Superior temporal gyrus (tissue), 1 donor: ENCODE measurements at regions not wholly inside any gene's neighbourhood (a gene's known extent, or its start where the extent isn't known, plus 50 kb on each side); places are given as distances from the start of the nearest gene placed in this dataset.

Experiments used
- DNase-seq: peaks from one replicate; pipeline ENCODE4 v3.0.0-alpha.2; 2016; ENCODE audit errors: extremely low spot score

DNA sequence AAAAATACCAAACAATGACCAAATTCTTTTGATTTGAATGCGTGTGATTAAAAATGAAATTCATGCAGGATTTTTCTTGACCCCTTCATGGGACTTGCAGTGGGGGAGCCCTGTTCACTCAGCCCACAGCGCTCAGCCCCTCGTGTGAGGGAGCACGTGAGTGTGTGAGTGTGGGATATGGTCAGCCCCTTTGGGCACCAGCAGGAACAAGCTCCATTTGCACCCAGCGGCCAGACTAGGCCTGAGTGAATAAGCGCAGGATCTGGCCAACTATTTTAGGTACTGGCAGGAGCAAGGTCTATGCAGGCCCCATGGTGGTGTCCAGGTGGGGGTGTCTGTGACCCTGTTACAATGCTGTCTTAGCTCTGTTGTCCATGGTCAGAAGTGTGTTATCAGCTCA, 1631.2 kb downstream of the BRINP3 start:
- no peak for DNase-seq

DNA sequence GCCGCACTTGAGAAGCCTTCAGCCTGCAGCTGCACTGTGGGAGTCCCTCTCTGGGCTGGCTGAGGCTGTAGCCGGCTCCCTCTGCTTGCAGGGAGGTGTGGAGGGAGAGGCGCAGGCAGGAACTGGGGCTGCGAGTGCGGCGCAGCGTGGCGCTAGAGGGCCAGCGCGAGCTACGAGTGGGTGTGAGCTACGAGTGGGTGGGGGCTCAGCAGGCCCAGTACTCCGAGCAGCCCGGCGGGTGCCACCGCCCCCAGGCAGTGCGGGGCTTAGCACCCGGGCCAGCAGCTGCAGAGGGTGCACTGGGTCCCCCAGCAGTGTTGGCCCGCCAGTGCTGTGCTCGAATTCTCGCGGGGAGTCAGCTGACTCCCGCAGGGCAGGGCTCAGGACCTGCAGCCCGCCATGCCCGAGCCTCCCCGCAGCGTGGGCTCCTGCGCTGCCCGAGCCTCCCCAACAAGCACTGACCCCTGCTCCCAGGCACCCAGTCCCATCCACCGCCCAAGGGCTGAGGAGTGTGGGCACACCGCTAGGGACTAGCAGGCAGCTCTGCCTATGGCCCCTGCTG, 1620.1 kb downstream of the BRINP3 start:
- no peak for DNase-seq

DNA sequence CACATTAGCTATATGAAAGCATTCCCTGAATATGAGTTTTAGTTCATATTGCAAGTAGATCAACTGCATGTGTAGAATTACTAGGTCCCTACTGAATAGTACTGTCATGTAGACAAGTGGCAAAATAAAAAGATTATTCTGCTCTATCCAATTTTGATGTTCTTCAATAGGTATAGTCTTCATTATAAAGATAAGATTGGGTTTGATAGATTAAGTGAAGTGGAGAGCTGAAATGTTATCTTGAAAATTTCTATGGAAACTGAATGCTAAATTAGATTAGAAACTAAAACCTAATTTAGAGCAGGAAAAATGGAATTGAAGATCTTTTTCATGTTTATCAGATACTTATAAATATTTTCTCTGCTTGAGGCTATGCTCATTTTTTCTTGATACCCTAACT, 1610.0 kb downstream of the BRINP3 start:
- no peak for DNase-seq

DNA sequence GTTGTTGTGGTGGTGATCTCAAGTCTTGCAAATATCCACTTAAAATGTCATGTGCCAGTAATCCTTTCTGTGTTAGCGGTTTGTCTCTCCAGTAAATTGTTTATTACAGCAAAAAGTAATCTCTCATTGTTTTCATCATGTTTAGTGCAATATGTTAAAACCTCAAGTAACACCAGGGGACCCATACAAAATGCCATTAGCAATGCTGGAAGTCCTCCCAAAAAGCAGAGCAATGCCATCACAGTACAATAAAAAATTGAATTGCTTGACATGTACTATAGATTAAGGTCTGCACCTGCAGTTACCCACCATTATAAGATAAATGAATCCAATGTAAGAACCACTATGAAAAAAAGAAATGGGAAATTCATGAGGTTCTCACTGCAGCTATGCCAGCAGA, 1606.5 kb downstream of the BRINP3 start:
- DNase-seq, result no peak

DNA sequence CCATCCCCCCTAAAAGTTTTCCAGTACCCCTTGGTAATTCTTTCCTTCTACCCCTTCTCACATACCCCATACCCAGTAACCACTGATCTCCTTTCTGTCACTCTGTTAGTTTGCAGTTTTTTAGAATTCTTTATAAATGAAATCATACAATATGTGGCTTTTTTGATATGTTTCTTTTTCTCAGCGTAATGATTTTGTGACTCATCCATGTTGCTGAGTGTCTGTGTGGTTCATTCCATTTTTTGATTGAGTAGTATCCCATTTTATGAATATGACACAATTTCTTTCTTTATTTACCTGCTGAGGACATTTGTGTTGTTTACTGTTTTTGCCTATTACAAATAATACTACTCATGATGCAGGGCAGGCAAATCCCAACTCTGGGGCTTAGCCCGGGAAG, 1605.3 kb downstream of the BRINP3 start:
- DNase-seq, result no peak

DNA sequence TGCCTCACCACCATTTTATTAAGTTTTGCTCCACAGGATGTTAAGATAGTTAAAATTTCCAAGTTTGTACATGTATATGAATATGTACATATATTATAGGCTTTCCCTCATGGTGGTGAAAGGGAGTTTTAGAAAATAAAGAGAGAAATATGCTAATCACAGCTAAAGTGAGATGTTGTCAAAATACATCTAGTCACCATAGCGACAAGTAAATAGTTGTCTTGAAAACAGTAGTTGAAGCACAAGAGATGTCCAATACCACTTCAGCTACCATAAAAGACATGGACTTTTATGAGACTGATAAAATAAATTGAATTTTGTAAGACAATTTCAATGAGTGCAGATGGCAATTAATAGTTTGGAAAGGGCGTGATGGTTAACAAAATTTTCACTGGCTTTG, 1600.0 kb downstream of the BRINP3 start:
- no peak for DNase-seq

DNA sequence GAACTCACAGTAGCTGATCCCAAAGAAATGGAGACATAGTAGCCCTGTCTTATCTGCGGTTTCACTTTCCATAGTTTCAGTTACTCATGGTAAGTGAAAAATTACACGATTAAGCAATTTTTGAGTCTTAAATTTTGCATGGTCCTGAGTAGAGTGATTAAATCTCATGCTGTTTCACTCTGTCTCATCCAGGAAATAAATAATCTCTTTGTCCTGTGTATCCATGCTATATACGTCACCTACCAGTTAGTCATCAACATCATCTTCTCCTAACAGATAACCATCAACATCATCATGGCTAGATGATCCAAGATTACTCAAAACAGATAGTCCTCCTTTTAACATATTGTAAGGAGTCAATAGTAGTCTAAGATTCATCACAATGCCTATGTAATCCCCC, 1589.3 kb downstream of the BRINP3 start:
- no peak for DNase-seq

DNA sequence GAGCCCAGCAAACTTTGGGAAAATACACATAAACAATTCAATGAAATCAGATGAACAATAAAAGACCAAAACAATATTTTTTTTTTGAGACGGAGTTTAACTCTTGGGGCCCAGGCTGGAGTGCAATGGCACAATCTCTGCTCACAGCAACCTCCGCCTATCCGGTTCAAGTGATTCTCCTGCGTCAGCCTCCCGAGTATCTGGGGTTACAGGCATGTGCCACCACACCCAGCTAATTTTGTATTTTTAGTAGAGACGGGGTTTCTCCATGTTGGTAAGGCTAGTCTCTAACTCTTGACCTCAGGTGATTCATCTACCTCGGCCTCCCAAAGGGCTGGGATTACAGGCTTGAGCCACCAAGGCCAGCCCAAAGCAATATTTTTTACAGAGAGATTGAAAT, 1588.5 kb downstream of the BRINP3 start:
- no peak for DNase-seq

DNA sequence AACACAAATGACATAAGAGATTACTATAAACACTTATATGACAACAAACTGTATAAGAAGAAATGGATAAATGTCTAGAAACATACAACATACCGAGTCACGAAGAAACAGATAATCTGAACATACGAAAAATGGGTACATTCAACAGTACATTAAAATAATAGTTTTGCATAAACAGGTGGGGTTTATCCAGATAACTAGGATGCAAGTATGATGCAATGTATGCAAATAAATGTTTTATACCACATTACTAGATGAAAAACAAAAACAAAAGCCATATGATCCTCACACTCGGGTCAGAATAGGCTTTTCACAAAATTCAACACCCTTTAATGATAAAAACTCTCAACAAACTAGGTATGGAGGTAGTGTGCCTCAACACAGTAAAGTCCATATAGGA, 1585.7 kb downstream of the BRINP3 start:
- DNase-seq, result no peak

DNA sequence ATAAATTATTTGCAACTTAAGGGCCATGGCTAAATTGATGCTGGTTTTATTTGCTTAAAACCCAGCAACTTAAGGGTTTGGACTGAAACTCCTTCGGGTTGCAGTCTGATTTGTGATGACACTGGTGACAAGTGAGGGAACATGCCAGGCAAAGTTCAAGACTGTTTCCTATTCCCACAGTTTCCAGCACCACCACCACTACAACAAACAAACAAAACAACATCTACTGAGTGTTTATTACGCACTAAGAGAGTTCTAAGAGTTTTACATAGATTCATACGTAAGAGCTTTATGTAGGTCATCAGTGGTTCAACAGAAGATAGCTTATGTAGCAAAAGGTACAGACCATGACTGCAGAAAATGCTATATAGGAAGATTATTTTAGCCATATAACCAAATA, 1582.1 kb downstream of the BRINP3 start:
- no peak for DNase-seq

DNA sequence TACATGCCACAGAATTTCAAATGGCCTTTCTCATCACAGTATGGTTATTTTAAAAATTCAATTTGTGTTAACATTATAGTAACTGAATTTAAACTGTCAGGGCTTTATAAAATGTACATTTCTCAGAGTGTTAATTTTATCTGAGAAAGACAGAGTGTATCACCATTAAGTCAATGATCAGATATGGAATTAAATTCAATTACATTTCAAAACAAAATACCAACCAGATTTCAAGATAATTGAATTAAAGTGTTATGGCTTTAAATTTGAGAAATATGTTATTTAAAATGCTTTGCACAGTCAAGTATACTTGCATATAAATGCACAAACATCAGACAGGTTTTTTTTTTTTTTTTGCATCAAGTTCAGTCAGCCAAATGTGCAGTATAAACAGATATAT, 1574.4 kb downstream of the BRINP3 start:
- DNase-seq, result no peak

DNA sequence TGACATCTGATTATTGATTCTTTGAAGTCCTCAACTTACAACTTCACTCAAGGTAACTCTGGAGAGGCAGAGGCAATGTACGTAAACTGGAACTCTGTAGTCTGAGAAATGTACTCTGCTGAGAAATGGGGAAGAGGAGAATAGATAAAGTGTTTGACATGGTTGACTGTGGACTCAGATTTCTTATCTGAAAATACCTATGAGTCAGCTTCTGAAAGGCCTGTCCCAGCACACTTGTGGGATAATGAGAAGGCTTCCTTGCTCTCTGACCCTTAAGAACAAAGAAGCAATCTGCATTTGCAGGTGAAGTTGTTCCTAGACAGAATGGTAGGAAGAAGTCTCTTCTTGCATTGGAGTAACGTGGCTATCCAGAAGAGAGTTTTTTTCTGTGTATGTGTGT, 1573.5 kb downstream of the BRINP3 start:
- no peak for DNase-seq

DNA sequence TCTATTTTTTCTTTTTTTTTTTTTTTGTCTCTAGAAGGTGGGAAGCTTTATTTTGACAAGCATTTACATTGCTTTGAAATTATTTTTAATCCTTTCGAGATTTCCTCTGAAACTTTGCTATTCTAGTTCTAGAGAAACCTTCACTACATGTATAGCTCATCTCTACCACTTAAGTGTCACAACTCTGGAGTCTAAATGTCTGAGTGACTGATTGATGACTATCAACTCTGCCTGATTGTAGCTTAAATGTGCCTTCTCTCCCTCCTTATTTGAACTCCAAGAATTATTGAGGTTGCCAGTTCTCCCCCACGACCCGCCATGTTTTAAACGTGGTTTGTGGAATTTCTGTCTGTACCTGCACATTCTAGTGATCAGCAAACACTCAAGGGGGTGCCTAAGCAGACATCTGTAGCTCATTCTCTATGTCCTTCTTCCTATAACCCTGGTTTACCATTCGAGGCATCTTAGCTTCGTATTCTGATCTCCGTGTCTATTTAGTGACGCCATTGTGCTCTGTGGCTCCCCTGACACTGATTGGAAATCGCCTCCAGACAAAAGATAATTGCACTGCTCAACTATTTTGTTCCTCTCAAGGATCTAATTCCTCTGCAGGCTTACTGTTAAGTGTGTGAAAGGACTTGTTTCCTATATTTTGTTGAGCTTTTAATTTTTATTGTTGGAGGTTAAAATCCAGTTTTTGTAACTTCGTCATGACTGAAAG, 1570.6 kb downstream of the BRINP3 start:
- no peak for DNase-seq

DNA sequence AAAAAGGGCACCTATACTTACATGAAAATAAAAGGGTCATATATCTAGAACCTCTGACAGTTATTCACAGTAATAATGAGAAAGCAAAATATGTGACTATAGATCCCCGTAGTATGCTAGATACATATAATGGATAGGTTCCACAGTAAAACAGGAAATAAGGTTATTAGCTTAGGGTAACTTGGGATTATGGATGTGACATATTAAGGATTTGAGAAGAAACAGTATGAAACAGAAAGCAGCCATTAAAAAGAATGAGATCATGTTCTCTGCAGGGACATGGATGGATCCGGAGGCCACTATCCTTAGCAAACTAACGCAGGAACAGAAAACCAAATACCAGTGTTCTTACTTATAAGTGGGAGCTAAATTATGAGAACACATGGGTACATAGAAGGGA, 1547.3 kb downstream of the BRINP3 start:
- no peak for DNase-seq

DNA sequence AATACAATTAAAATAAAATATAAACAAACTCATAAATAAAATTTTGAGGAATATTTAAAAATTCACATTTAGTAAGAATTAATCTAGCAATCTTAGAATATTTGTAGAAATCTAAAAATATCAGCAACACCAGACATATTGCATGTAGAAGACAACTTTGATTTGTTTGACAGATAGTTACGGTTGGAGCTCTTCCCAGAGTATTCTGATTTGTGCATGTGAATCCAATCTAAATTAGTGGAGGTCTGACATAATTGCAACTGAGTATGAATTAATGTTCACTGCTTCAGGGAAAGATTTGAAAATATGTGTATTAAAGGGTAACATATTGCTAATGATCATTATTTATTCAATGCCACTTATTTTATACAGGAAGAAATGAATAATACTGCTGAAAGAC, 1546.2 kb downstream of the BRINP3 start:
- no peak for DNase-seq

DNA sequence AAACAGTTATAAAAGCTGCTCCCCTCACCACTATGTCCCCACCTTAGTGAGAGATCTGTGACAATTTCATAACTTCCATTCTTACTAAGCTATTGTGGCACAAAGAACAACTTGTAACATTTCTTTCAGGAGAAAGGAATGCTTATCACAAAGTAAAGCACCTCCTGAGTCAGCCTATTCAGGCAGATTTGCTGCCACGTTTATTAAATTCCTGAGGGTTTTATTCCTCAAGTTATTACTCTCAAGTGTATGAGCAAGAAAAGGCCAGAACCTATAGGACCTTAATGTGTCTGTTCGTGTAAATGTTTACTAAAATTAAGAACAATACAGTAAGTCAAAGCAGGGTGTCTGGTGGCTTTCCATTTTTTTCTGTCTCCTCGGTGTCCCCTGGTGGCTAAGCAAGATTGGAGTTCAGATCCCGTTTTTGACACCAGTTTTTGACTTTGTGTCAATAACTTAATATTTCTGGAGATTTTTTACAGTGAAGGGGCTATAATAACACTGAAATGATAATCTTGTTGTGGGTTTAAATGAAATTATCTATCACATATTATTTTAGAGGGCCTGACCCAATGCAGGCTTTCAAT, 1539.6 kb downstream of the BRINP3 start:
- no peak for DNase-seq

DNA sequence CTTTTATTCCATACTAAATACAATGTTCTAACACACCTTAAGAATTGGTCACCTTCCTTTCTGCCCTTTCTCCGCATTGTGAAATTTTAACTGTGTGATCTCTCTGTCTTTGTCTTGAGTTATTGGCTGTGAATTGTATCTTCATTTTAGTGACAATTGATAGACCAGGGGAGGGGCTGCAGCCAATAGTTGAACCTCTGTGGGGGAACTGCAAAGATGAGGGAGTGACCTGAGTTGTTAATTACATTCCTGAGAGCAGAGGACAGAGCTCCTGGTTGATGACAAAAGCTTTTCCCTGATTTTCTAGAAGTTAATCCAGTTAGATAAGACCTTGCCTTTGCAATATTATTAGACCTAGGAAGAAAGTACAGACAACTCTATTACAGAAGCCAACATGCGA, 1535.7 kb downstream of the BRINP3 start:
- DNase-seq, result no peak

DNA sequence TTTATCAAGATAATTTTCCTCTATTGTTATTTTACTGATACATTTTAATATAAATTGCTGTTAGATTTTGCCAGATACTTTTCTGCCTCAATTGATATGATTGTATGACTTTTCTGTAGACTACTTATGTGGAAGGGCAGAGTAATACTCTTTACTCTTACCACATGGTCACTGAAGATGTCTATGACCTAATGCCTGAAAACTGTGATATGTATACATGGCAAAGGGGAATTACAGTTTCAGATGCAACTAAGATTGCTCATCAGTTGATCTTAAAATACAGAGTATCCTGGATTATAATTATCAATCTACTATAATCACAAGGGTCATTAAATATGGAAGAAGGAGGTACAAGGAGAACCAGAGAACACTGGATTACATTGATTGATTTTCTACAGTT, 1528.0 kb downstream of the BRINP3 start:
- DNase-seq, result no peak

DNA sequence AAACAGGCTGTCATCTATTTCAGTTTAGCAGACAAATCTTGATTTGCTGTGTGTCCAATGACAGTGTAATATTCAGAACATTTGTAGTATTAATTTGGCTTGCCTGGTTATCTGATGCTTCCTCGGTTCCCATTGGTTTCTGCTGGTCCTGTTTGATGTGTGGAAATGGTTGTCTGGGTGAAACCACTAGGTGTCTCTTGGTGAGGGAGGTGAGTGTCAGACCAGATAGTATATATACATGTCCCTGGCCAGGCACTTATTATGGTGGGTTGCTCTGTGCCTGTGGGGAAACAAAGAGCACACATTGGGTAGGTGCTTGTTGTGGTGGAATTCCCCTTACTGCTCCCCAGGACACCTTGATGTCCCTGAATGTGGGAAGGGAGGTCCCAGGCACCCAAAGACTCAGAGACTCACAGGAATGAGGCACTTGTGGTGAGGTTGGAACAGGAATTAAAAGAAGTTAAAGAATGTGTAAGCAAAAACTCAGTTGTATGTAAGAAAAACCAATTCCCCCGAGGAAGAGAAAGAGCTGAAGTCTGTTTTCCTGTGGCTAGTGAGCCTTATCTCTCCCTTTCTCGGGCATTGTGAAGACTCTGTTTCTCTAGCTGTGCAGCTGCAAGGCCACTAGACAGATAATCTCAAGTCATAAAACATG, 1519.1 kb downstream of the BRINP3 start:
- no peak for DNase-seq

DNA sequence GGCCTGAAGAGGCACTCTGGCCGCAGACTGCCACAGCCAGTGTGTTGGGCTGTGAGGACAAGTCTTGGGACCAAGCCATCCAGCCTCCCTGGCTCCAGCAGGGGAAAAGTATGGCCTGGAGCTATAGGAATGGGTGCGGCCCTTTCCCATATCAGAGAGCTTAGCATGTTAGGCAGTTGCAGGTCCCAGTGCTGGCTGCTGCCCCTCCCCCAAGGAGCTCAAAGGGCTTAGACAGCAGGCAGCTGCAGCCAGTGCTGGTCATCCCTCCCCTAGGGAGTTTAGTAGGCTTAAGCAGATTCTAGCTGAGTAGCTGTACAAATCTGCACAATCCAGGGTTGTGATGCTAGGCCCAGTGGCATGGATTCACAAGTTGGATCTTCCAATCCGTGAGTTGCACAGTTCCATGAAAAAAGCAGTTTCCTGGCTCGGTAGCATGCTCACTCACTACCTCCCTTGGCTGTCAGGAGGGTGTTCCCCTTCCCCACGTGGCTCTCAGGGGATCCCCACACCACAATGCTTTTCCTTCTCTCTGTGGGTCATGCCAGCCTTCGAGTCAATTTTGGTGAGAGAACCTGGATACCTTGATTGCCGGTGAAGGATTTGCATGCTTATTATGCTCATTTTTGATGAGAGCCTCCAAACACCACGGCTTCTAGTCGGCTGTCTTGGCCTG, 1490.8 kb downstream of the BRINP3 start:
- no peak for DNase-seq

DNA sequence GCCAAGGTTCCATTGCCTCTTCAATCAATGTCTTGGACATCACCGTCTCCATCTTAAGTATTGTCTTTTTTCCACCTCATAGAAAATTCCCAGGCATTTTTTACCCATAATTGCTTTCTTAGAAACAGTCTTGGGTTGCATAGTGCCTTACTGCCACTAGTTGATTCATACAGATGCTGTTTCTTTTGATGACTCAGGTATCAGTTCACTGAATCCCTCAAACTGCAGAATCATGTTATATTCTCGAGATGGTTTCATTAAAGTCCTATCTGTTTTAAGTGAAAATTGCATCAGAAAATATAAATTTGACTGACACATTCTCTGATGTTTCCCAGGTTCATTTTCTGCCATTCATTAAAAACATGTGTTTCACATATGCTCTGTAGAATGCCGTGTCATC, 1489.1 kb downstream of the BRINP3 start:
- no peak for DNase-seq

DNA sequence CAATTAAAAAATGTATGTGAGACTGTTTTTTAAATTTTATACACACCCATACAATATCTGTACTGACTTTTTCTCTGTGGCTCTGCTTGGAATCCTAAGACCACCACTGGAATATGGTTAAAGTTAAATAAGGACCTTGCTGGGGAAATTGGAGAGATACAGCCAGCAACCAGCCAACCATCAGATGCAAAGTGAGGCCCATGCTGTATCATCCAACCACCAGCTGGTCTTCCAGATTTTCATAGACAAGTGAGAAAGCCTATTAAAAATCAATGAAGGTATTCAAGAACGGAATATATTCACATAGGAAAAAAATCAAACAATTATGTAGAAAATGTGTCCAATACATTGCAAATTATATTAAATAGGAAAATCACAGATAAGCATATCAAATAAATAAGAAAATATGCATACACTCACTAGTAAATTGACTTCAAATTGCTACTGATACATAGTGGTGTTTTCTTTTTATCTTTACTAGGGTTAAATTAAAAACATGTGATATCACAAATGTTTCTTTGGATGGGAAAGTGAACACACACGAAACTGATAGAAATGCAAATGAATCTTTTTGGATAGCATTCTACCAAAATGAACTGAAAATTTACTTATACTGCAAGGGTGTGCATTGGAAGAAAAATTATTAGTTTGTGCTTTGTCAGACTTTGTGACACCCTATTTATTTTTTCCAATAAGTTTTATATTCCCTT, 1486.3 kb downstream of the BRINP3 start:
- no peak for DNase-seq
